A549 (cell line): ENCODE measurements at regions not wholly inside any gene's neighbourhood (a gene's known extent, or its start where the extent isn't known, plus 50 kb on each side); places are given as distances from the start of the nearest gene placed in this dataset.

Experiments
- ATAC-seq, 2 experiments: fragments of 200-7000 bp in 1 of 2; fragments of >200 bp in 1 of 2; cut with Nextera tagmentation in 1 of 2; cut with Tn5 transposase in 1 of 2; 3 replicates each; pipeline versions ENCODE4 v1.8.0 to v1.9.1; 2018 to 2020; ENCODE audit warnings: mild to moderate bottlenecking in 1 of 2, moderate library complexity in 1 of 2
- CTCF ChIA-PET: fragments of 300-600 bp; sonication (Branson Sonifier 250); formaldehyde crosslinking; extraction: SDS; loops from one replicate; lab custom pipeline; 2021; ENCODE audit warnings: antibody characterized with exemption, inconsistent platforms; lab: Yijun Ruan, JAX
- POLR2A ChIA-PET: fragments of 350-600 bp; formaldehyde crosslinking; extraction: SDS; loops from one replicate; lab custom pipeline; 2021; ENCODE audit warnings: antibody characterized with exemption, inconsistent platforms; lab: Yijun Ruan, JAX
- DNase-seq, 2 experiments: peaks; one replicate each; pipeline versions ENCODE4 v3.0.0 to v3.0.0-alpha.2; 2011 to 2016; ENCODE audit warnings: low read depth in 1 of 2, low spot score in 1 of 2
- FAIRE-seq: peaks from 2 replicates; lab custom pipeline; 2011; peaks lifted over from hg19 to GRCh38; lab: Jason Lieb, UNC
- H3K27ac ChIP-seq, 2 experiments: fragments of >200 bp; sonication (Bioruptor Twin); formaldehyde crosslinking; 3 replicates each; pipeline ENCODE4 v1.5.1; 2016 to 2017
- H3K4me1 ChIP-seq: fragments of >200 bp; sonication (Bioruptor Twin); formaldehyde crosslinking; 3 replicates; pipeline ENCODE4 v1.6.1; 2016
- H3K4me2 ChIP-seq: fragments of >200 bp; sonication (Bioruptor Twin); formaldehyde crosslinking; 3 replicates; pipeline ENCODE4 v1.6.1; 2016
- H3K4me3 ChIP-seq: fragments of >200 bp; sonication (Bioruptor Twin); formaldehyde crosslinking; 3 replicates; pipeline ENCODE4 v1.5.1; 2016
- H3K9me3 ChIP-seq: fragments of >200 bp; sonication (Bioruptor Twin); formaldehyde crosslinking; 3 replicates; pipeline ENCODE4 v1.6.1; 2016
- CEBPB ChIP-seq, 2 experiments: fragments of >200 bp in 1 of 2; sonication (Bioruptor Twin) in 1 of 2; formaldehyde crosslinking in 1 of 2; IDR thresholded peaks; 2 replicates each; pipeline ENCODE4 v1.6.1; 2012 to 2016
- E2F6 ChIP-seq: IDR thresholded peaks from 2 replicates; pipeline ENCODE4 v1.6.1; 2012; ENCODE audit warnings: low read depth, borderline replicate concordance
- EHF ChIP-seq: fragments of 250-450 bp; sonication (Bioruptor Pico); IDR thresholded peaks from 2 replicates; pipeline ENCODE4 v1.5.0; 2020; ENCODE audit warnings: mild to moderate bottlenecking
- EHMT2 ChIP-seq: fragments of 200-600 bp; sonication (generic); IDR thresholded peaks from 2 replicates; pipeline ENCODE4 v1.6.1; 2016; ENCODE audit warnings: antibody characterized with exemption, low read depth, mild to moderate bottlenecking, moderate library complexity
- FOSL2 ChIP-seq, 2 experiments: fragments of 450-650 bp in 1 of 2; fragments of >200 bp in 1 of 2; sonication (Bioruptor Twin) in 1 of 2; formaldehyde crosslinking; IDR thresholded peaks; 2 replicates each; pipeline versions ENCODE4 v1.5.0 to v1.6.1; 2016 to 2020; ENCODE audit warnings: mild to moderate bottlenecking in 1 of 2, moderate library complexity in 1 of 2
- HDAC2 ChIP-seq: fragments of 200-600 bp; sonication (generic); IDR thresholded peaks from 2 replicates; pipeline ENCODE4 v1.6.1; 2016
- HEYL ChIP-seq: fragments of 250-450 bp; sonication (Bioruptor Pico); IDR thresholded peaks from 2 replicates; pipeline ENCODE4 v1.8.0; 2021; ENCODE audit warnings: mild to moderate bottlenecking, moderate library complexity
- JUNB ChIP-seq: fragments of >200 bp; sonication (Bioruptor Twin); formaldehyde crosslinking; IDR thresholded peaks from 2 replicates; pipeline ENCODE4 v1.6.1; 2016
- KDM1A ChIP-seq: fragments of 200-600 bp; sonication (generic); IDR thresholded peaks from 2 replicates; pipeline ENCODE4 v1.6.1; 2016; ENCODE audit warnings: low read depth, mild to moderate bottlenecking
- MAX ChIP-seq: IDR thresholded peaks from 2 replicates; pipeline ENCODE4 v1.6.1; 2012
- MAZ ChIP-seq: fragments of 150-350 bp; IDR thresholded peaks from 2 replicates; pipeline ENCODE4 v1.6.1; 2014; ENCODE audit warnings: antibody characterized with exemption, low read depth, low read length, borderline replicate concordance
- NPAS2 ChIP-seq: fragments of 250-450 bp; sonication (Bioruptor Pico); IDR thresholded peaks from 2 replicates; pipeline ENCODE4 v1.8.0; 2022; ENCODE audit warnings: mild to moderate bottlenecking, moderate library complexity, borderline replicate concordance
- PBX3 ChIP-seq: IDR thresholded peaks from 2 replicates; pipeline ENCODE4 v1.6.1; 2012
- POLR2A ChIP-seq: IDR thresholded peaks from 2 replicates; pipeline ENCODE4 v1.6.1; 2012; ENCODE audit warnings: mild to moderate bottlenecking, low read length
- RCOR1 ChIP-seq: fragments of 150-350 bp; IDR thresholded peaks from 2 replicates; pipeline ENCODE4 v1.6.1; 2014; ENCODE audit warnings: antibody characterized with exemption, low read length, low read depth
- RFX5 ChIP-seq: fragments of 450-650 bp; IDR thresholded peaks from 2 replicates; pipeline ENCODE4 v1.7.1; 2014; ENCODE audit warnings: antibody characterized with exemption, mild to moderate bottlenecking, moderate library complexity
- SREBF2 ChIP-seq: fragments of 450-650 bp; IDR thresholded peaks from 2 replicates; pipeline ENCODE4 v1.6.1; 2014; ENCODE audit warnings: mild to moderate bottlenecking, moderate library complexity
- ZC3H11A ChIP-seq: fragments of 450-650 bp; IDR thresholded peaks from 2 replicates; pipeline ENCODE4 v1.6.1; 2014; ENCODE audit warnings: antibody characterized with exemption, mild to moderate bottlenecking
- WGBS: methylation state at CpG from one replicate; pipeline ENCODE4 v1.1.6; 2017; ENCODE audit errors: missing lambda C conversion rate; 5-methylcytosine and 5-hydroxymethylcytosine counted together
- TF ChIP-seq, protein P1 (sequence below): fragments of >200 bp; sonication (Bioruptor Twin); formaldehyde crosslinking; IDR thresholded peaks from 3 replicates; pipeline ENCODE4 v1.5.1; 2016

GRCh38 chr4:124152132-124152531, 560.4 kb downstream of the ANKRD50 start:
- CTCF ChIA-PET, result no interaction called here
- Histone ChIP-seq H3K4me2 (no peak overlapping the region), H3K9me3 (no peaks in the 10 kb centered on the region), H3K27ac (no peak overlapping the region), H3K4me3 (no peak overlapping the region), H3K4me1 (no peaks in the 10 kb centered on the region)
- POLR2A ChIA-PET, result no interaction called here
- 61% methylated on average over 8 of the region's 8 CpGs for WGBS
- DNase-seq, result no peak
- ATAC-seq, result no peak
- FAIRE-seq, result no peak
- TF ChIP-seq PBX3 (no peak), HDAC2 (no peak), EHF (CRISPR knock-in tag) (no peak), RFX5 (no peak), ZC3H11A (no peak), FOSL2 (IDR thresholded peaks at IDR 0.05) (no peak), FOSL2 (CRISPR knock-in tag; IDR thresholded peaks at IDR 0.05) (no peak), MAZ (no peak), RCOR1 (no peak), JUNB (no peak), KDM1A (no peak), SREBF2 (no peak), MAX (no peak), NPAS2 (CRISPR knock-in tag) (no peak), E2F6 (no peak), CEBPB (IDR thresholded peaks at IDR 0.05) (no peak)
- TF ChIP-seq, protein P1, sequence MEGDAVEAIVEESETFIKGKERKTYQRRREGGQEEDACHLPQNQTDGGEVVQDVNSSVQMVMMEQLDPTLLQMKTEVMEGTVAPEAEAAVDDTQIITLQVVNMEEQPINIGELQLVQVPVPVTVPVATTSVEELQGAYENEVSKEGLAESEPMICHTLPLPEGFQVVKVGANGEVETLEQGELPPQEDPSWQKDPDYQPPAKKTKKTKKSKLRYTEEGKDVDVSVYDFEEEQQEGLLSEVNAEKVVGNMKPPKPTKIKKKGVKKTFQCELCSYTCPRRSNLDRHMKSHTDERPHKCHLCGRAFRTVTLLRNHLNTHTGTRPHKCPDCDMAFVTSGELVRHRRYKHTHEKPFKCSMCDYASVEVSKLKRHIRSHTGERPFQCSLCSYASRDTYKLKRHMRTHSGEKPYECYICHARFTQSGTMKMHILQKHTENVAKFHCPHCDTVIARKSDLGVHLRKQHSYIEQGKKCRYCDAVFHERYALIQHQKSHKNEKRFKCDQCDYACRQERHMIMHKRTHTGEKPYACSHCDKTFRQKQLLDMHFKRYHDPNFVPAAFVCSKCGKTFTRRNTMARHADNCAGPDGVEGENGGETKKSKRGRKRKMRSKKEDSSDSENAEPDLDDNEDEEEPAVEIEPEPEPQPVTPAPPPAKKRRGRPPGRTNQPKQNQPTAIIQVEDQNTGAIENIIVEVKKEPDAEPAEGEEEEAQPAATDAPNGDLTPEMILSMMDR, result no peak

DNA sequence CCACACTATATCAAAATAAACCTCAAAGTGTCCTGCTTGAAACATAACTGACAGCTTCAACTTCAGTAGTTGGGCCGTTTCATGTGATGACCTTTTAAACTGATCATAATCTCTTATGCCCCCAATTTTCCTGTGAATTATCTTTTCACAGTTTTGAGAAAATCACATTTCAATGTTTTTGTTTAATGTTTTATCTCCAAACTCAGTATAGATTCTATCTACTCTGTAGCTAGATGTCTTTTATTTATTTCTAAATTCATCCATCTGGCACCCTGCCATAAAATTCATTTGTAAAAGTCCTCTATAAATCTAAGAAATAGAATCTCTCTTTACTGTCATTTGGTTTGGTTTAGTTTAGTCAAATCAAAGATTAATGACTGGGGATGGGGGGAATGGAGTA, 557.3 kb downstream of the ANKRD50 start:
- no peak for FAIRE-seq

More for the DNA sequence above, 557.3 kb downstream of the ANKRD50 start:
- POLR2A ChIA-PET, result no interaction called here
- no peaks in the 10 kb centered on the region for H3K4me1 ChIP-seq
- no peak for TF ChIP-seq RCOR1
- no peak for TF ChIP-seq POLR2A
- no peak for TF ChIP-seq EHMT2
- no peak for TF ChIP-seq HEYL (CRISPR knock-in tag)
- TF ChIP-seq, protein P1, result no peak
- TF ChIP-seq, all 56 proteins: peak for 0
- no peak overlapping the region for H3K4me3 ChIP-seq
- DNase-seq (no peak), ATAC-seq (no peak)
- no peak overlapping the region for H3K27ac ChIP-seq
- CTCF ChIA-PET, result no interaction called here
- H3K9me3 ChIP-seq, result no peaks in the 10 kb centered on the region
- no peak overlapping the region for H3K4me2 ChIP-seq
- WGBS, result 20% methylated on average over 1 of the region's 1 CpG
